NAMALWA (cell line): ENCODE measurements at regions not wholly inside any gene's neighbourhood (a gene's known extent, or its start where the extent isn't known, plus 50 kb on each side); places are given as distances from the start of the nearest gene placed in this dataset.
"Not testable (repeated sequence)": the region's sequence is repeated elsewhere in the genome, so short reads cannot be mapped to it uniquely, and the experiment has no call there.

Source experiments
- DNase-seq: peaks from one replicate; pipeline ENCODE4 v3.0.0-alpha.2; 2015; ENCODE audit warnings: low spot score

DNA sequence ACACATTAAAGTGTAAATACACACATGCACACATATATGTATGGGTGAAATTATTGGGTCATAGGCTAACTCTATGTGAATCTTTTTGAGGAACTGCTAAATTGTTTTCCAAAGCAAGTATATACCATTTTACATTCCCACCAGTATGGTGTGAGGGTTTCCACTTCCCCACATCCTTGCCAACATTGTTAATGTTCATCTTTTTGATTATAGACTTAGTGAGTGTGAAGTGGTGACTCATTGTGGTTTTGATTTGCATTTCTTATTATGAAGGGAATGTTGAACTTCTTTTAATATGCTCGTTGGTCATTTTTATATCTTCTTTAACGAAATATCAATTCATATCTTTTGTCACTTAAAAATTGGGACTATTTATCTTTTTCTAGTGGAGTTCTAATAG lies 181.8 kb upstream of the GCFC2 start:
- DNase-seq, result no peak

DNA sequence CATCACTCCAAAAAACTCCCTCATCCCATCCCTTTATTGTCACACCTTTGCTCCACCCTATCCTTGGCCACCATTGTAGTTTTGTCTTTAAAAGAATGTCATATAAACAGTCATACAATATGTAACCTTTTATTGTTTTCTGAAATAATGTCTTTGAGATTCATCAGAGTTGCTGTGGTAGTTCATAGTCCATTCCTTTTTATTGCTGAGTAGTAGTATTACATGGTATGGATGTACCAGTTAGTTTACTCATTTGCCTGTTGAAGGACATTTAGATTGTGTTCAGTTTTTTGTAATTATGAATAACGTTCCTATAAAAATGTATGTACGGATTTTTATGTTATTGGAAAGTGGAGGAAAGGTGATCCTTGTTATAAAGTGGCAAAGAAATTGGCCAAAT lies 171.8 kb upstream of the GCFC2 start:
- no peak for DNase-seq

DNA sequence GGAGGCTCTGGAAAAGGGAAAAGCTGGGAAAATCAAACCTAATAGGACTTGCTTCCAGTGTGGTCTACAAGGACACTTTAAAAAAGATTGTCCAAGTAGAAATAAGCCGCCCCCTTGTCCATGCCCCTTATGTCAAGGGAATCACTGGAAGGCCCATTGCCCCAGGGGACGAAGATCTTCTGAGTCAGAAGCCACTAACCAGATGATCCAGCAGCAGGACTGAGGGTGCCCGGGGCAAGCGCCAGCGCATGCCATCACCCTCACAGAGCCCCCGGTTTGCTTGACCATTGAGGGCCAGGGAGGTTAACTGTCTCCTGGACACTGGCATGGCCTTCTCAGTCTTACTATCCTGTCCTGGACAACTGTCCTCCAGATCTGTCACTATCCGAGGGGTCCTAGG lies 164.9 kb upstream of the GCFC2 start:
- DNase-seq, result not testable (repeated sequence)

DNA sequence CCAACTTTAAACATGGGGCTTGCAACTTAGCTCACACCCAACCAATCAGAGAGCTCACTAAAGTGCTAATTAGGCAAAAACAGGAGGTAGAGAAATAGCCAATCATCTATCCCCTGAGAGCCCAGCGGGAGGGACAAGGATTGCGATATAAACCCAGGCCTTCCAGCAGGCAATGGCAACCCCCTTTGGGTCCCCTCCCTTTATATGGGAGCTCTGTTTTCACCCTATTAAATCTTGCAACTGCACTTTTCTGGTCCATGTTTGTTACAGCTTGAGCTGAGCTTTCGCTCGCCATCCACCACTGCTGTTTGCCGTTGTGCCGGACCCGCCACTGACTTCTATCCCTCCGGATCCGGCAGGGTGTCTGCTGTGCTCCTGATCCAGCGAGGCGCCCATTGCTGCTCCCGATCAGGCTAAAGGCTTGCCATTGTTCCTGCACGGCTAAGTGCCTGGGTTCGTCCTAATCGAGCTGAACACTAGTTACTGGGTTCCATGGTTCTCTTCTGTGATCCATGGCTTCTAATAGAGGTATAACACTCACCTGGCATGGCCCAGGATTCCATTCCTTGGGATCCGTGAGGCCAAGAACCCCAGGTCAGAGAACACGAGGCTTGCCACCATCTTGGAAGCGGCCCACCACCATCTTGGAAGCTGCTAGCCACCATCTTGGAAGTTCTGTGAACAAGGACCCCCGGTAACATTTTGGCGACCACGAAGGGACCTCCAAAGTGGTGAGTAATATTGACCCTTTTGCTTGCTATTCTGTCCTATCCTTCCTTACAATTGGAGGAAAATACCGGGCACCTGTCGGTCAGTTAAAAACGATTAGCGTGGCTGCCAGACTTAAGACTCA lies 161.3 kb upstream of the GCFC2 start:
- DNase-seq, result not testable (repeated sequence)

DNA sequence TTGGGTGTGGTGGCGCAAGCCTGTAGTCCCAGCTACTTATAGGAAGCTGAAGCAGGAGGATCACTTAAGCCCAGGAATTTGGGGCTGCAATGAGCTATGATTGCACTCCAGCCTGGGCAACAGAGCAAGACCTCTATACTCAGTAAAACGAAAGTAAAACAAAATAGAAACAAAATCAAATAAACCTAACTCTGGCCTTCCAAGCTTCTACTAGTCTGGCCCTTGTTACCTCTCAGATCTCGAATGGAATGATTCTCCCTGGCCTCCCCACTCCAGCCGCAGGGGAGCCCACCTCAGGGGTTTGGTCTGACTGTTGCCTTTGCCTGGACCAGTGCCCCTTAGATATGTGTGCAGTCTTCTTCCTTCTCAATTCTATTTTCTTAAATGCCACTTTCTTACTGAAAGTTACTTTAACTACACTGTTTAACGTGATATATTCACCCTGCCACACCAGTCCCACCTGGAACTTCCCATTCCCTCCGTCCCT lies 160.0 kb upstream of the GCFC2 start:
- DNase-seq, result no peak

DNA sequence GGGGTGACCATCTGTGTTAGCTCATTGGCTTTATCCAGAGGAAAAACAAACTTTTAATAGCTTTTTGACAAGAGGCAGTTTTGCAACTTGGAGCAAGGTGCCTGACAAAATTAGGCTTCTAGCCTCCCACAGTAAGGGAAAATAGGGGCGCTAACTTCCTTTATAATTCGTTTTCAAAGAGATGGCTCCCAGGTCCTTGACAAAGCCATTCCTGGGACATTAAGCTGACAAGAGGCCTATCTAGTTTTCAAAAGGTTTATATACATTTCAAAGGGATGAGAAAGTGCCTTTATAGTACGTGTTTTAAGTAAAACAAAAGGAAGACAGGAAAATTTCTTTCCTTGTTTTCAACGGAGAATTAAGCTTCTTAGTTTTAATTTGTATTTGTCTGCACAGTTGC lies 159.4 kb upstream of the GCFC2 start:
- no peak for DNase-seq

DNA sequence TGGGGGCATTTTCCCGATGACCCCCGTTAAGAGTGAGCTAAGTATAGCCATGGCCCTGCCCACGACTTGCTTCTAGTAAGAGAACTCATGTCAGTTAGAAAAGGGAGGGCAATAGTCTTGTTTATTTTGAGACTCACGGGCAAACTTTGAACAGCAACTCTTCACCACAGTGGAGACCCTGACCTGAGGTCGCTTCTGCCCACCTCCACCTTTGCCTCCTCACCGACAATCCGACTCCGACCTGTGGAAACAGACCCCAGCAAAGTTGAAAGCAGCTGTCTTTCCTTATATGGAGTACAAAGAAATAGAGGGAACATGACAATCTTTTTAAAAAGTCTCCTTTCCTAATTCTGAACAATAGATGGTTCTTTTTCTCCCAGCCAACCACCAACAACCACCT lies 155.0 kb upstream of the GCFC2 start:
- DNase-seq, result no peak

DNA sequence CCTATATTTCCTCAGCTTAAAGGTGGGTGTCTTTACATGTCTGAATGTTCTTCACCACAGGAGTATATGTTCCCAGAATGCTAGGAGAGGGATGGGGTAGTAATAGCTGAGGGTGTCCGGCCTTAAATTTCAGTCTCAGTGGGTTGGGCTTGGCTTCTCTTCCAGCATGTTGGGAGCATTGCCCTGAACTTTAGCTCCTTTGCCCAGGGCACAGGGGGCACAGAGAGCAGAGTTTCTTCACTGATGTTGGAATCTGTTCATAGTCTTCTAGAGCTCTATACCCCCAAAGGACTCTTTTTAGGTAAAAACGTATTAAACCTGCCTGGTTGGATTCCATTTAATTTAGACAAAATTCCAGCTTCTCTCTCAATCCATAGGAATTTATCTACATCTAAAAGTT lies 154.4 kb upstream of the GCFC2 start:
- no peak for DNase-seq

DNA sequence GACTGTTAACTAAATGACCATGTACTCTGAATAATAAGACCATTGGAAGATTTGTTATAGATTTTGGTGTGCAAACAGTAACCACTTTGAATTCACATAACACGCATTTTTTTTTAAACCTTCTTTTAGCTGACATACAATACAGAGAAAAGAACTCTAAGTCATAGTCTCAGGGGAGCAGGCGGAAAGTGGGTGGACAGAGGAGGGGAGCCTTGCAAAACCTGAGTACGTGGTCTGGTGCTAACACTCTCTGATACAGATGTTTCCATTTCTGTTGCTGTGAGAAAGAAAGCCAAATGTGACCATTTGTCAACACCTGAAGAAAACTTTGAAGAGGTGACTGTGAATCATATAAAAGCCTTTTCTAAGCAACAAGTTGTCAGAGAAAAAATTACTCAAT lies 151.8 kb upstream of the GCFC2 start:
- no peak for DNase-seq

DNA sequence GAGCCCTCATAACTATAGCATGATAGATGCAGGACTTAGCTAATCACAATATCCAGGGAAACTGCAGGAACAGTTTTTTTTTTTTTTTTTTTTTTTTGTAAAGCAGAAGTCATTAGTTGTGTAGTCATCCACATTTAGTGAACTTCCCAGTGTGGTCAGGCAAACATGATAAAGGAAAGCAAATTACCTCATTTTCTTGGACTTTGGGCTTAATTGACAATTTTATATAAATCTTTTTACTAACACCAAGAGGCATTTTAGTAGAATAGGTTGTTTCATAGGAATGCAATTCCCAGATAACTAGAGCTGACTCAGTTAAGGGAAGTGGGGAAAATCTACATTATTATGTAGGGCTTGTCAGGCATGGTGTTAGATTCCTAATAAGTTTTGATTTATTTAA lies 142.7 kb upstream of the GCFC2 start:
- DNase-seq, result no peak

DNA sequence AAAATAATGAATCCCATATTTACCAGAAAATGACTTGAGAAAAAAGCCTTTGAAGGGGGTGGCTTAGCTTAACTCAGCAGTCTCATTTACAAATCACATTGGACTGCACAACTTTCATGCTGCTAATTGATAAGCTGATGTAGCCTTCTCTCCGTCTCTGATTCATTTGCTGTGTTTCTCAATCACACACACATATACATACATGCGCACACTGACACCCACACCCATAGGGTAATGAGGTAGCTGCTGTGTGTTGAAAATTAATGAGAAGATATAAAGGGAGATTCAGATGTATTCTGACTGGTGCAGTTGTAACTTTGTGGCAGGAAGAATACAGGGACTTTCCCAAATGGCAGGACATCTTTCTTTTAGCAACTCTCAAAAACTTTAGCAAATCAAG lies 141.9 kb upstream of the GCFC2 start:
- DNase-seq, result no peak

DNA sequence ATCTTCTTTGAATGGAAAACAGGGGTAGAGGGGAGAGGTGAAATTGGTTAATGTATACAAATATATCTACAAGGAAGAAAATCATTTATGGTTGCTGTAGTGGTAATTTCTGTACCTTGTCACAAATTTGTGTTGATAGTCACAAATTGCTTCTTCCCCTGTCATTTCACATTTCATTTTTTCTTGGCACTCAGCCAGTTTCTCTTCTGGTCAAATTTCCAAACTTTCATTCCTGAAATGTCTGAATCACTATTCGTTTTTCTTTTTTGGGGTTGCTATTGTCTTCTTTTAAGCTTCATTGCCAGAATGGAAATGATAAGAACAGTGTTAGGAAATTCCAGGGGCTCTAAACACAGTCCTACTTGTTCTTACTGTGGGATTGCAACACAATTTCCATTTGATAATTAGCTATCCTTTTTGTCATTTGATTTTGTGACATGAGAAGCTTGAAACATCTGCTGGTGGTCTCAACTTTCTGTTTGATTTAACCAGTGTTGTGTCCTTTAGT lies 136.0 kb upstream of the GCFC2 start:
- DNase-seq, result no peak

DNA sequence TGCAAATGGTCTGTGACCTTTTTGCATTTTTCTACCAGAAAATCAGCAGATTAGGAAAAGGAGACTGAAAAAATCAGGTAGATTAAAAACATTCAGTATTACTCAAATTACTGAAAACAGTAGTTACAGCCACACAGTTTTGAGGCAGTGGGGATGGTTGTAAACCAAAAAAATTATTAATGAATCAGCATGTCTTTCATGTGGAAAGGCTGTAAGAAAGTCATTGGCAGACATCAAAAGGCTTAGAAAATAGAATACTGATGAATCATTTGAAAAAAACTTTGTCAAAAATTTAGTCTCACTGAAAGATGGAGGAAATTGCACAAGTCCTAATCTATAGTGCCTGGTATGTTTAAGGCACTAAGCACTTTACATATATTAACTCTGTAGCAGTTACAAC lies 133.9 kb upstream of the GCFC2 start:
- no peak for DNase-seq

DNA sequence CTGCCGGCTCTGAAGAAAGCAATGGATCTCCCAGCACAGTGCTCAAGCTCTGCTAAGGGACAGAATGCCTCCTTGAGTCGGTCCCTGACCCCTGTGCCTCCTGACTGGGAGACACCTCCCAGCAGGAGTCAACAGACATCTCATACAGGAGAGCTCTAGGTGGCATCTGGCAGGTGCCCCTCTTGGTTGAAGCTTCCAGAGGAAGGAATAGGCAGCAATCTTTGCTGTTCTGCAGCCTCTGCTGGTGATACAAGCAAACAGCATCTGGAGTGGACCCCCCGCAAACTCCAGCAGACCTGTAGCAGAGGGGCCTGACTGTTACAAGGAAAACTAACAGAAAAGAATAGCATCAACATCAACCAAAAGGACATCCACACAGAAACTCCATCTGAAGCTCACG lies 123.9 kb upstream of the GCFC2 start:
- DNase-seq, result not testable (repeated sequence)

DNA sequence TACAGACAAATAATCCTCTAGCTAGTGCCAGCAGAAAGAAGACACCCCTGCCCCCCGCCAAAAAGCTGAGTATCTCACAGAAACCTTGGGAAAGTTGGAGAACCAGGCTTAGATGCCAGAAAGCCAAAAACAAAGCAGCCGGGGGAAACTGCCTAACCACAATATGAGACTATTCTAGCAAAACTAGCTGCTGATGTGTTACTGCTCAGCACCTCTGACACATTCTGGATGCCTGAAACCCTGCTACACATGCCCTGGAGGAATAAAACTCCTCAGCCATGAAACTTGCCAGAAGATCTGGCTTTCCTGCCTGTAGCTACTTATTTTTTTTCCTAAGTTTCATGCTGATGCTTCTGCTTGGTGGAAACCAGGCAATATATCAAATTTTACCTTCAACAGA lies 122.7 kb upstream of the GCFC2 start:
- DNase-seq, result no peak

DNA sequence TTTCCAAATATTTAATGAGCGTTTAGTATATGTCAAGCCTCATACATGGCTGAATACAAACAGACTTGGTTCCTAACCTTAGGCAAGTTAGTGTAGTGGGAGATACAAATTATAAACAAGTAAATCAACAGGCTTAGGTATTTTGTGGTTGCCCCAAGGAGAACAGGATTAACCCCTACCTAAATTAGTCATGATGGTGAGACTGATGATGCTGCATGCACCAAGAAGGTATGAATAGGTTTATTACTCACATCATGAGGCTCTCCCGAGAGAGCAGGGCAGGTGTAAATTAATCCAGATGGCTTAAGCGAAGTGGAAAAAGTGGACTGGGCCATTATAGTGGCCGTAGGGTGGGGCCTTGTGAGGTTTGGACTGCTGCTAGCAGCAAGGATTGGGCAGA lies 118.1 kb upstream of the GCFC2 start:
- no peak for DNase-seq

DNA sequence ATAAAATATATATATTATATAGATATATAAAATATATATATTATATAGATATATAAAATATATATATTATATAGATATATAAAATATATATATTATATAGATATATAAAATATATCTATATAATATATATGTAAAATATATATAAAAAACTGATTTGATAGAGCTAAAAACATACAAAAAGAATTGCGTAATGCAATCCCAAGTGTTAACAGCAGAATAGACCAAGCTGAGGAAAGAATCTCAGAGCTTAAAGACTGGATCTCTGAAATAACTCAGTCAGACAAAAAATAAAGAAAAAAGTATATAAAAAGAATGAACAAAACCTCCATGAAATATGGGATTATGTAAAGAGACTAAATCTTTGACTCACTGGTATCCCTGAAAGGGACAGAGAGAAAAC lies 112.8 kb upstream of the GCFC2 start:
- DNase-seq, result not testable (repeated sequence)

DNA sequence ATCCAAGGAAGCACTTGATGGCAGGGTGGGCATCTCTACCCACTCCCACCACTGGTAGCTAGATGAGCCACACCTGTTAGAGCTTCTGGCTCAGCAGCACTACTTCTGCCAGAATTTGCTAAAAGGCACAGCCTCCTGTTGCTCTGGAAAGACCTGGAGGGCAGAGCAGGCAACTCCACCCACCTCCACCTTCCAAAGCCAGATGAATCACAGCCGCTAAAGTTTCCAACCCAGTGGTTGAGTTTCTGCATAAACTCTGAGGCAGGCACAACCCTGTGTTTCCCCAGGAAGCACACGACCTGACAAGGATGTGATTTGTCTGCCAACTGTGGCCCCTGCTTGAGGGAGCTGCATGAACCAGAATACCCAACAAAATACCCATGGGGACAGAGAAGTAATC lies 111.6 kb upstream of the GCFC2 start:
- no peak for DNase-seq

DNA sequence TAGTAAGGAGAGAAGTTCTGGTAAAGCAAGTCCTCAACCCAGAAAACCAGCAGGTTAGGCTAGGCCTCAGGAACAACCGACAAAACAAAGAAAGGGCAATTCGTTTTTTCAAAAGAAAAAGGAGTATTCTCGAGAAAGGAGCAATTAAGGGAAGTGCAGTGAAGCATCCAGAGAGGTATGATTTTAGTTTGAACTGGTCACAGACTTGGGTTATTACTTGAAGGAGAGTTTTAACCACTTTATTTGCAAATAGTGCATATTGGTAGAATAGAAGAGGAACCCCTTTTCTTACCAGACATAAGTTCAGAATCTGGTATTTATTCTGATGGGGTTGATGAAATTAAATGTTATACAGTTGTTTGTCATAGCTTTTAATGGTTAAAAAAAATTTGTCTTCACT lies 110.0 kb upstream of the GCFC2 start:
- no peak for DNase-seq

DNA sequence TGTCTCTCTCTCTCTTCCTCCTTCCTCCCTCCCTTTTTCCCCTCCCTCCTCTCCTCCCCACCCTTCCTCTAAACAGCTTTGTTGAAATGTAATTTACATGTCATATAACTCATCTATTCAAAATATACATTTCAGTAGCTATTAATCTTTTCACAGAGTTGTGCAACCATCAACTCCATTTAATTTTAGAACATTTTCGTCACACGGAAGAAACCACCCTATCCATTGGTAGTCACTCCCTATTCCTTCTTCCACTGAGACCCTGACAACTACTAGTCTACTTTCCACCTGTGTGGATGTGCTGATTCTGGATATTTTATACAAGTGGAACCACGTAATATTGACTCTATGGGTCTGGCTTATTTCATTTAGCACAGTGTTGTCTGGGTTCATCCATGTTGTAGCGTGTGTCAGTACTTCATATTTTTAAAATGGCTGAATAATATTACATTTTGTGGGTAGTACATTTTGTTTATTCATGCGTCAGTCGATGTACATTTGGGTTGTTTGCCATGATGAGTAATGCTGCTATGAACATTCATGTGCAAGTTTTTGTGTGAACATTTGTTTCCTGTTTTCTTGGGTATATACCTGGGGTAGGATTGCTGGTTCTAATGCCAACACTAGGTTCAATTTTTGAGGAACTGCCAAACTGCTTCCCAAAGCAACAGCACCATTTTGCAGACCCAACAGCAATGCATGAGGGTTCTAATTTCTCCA lies 100.1 kb upstream of the GCFC2 start:
- no peak for DNase-seq

DNA sequence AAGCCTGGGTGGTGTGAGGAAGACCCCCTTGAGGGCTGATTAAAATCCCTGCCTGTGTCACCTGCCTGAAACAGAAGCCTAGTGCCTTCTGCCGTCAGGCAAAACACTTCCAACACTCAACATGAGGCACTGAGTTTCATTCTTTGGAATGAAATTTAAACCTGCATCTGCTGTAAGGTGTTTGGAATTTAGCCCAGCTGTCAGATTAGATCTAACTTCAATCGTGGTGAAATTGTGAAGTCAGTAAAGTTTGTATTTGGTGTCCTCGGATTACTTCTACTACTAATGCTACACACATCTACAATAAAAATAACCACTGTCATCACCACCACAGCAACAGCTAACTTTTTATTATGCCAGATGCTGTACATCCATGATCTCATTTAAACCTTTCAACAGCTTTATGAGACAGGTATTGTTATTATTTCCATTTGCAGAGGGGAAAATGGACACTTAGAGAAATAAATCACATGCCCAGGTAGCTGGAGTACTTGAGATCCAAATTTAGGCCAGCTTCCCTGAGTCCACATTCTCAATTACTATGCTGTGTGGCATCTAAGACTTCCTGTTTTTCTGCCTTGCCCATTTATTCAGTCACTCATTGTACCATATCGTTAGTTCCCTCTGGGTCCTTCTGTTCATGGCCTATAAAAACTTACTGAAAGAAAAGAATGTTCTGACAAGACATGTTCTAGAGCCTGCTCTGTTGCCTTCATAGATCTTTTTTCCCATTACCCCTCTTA lies 98.2 kb upstream of the GCFC2 start:
- DNase-seq, result no peak

DNA sequence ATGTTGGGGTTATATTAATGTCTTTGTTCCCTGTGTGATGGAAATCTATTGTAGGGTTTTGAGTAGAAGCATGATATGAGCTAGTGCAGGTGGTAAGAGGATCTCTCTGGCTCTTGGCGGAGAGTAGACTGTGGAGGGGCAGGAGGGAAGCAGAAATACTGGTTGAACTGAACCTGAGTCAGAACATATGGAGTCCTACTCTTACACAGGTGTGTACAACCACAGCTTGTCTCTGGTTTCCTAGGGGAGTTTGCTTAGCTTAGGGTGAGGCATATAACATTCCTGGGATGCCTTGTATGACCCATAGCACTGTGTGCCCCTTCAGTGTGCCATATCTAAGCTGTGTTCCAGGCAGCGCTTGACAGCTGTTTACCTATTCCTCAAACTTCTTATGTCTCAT lies 97.3 kb upstream of the GCFC2 start:
- DNase-seq, result no peak
